ENCODE measurements at regions not wholly inside any gene's neighbourhood (a gene's known extent, or its start where the extent isn't known, plus 50 kb on each side); places are given as distances from the start of the nearest gene placed in this dataset.

DNA sequence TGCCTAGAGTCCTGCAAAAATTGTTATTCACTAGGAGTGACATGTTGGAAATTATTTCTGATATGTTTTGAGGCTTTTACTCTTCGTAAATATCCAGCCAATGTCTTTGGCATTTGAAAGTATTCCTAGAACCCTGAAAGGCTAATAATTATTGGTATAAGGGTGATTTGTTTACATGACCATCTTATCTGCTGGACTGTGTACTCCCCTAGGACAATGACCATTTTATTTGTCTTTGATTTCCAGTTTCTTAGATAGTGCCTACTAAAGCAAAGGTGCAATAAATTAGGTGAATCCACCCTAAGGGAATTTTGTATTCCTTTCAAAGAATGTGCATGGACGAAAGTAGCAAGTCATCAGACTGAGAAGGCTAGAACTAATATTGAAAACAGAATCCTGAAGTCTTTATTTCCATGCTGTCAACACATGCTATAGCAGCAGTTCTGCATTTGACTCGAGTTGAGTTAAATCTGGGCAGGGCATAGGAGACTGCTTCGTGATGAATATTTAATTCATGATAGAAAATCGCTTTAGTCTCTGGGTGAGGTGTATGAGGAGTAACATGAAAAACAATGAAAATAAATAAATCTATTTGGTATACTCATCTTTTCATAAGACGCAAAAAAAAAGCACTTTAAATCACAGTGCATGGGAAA is 235.7 kb downstream of the GPD2 start:
- H3K36me3 Mint-ChIP-seq (ENCODE audit: low read depth), result no peaks in the 10 kb centered on the region
- 0 out of 2 replicates have a peak, but pooled peaks cover 7% of the 10 kb centered on the region for H3K9me3 Mint-ChIP-seq
- no peak for DNase-seq
- H3K27me3 Mint-ChIP-seq (ENCODE audit: insufficient read depth), result no peaks in the 10 kb centered on the region; the same call in 1 of the 2 replicates
- TF ChIP-seq CTCF (IDR thresholded peaks at IDR 0.05), result no peak
- H3K4me3 Mint-ChIP-seq, result no peak overlapping the region
- no peaks in the 10 kb centered on the region for H3K4me1 Mint-ChIP-seq (ENCODE audit: low read depth)
- no peak overlapping the region for H3K27ac Mint-ChIP-seq

- Mint-ChIP-seq H3K27me3 (ENCODE audit: insufficient read depth) (no peaks in the 10 kb centered on the region; the same call in 1 of the 2 replicates), H3K36me3 (ENCODE audit: low read depth) (no peaks in the 10 kb centered on the region), H3K27ac (no peak overlapping the region), H3K4me3 (no peak overlapping the region), H3K4me1 (ENCODE audit: low read depth) (no peaks in the 10 kb centered on the region), H3K9me3 (0 out of 2 replicates have a peak, but pooled peaks cover 7% of the 10 kb centered on the region)
- DNase-seq, result no peak
- TF ChIP-seq CTCF (IDR thresholded peaks at IDR 0.05), result no peak
Observed at GRCh38 chr2:156672556-156673332, 236.6 kb downstream of the GPD2 start.

GRCh38 chr2:156673333-156673615 is 237.1 kb downstream of the GPD2 start:
- H3K4me3 Mint-ChIP-seq, result no peak overlapping the region
- H3K36me3 Mint-ChIP-seq (ENCODE audit: low read depth), result no peaks in the 10 kb centered on the region
- no peak for DNase-seq
- H3K4me1 Mint-ChIP-seq (ENCODE audit: low read depth), result no peaks in the 10 kb centered on the region
- no peak overlapping the region for H3K27ac Mint-ChIP-seq
- 0 out of 2 replicates have a peak, but pooled peaks cover 4% of the 10 kb centered on the region for H3K9me3 Mint-ChIP-seq
- TF ChIP-seq CTCF (IDR thresholded peaks at IDR 0.05), result no peak
- H3K27me3 Mint-ChIP-seq (ENCODE audit: insufficient read depth), result no peaks in the 10 kb centered on the region; the same call in 1 of the 2 replicates

DNA sequence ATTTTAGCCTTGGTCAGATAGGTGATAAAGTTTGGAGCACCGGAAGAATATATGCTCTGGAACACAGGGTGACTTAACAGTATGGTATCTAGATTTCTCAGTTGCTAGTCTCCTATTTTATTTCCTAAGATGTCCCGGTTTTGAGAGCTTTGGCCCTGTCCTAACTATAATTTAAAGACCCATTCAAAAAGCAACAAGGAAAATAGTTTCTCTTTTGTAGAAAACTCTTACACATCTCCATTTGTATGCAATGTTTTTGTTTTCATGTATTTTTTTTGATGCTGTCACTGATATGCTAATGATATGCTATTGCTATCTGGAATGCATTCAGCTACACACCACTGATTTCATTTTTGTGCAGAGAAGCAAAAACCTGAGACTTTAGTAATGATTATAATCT is 237.8 kb downstream of the GPD2 start:
- H3K4me3 Mint-ChIP-seq, result no peak overlapping the region
- no peak overlapping the region for H3K27ac Mint-ChIP-seq
- DNase-seq, result no peak
- no peak for TF ChIP-seq CTCF (IDR thresholded peaks at IDR 0.05)
- no peaks in the 10 kb centered on the region; the same call in 1 of the 2 replicates for H3K27me3 Mint-ChIP-seq (ENCODE audit: insufficient read depth)
- H3K36me3 Mint-ChIP-seq (ENCODE audit: low read depth), result no peaks in the 10 kb centered on the region
- no peaks in the 10 kb centered on the region for H3K9me3 Mint-ChIP-seq
- no peaks in the 10 kb centered on the region for H3K4me1 Mint-ChIP-seq (ENCODE audit: low read depth)

- Mint-ChIP-seq H3K9me3 (no peaks in the 10 kb centered on the region), H3K36me3 (ENCODE audit: low read depth) (no peaks in the 10 kb centered on the region), H3K27me3 (ENCODE audit: insufficient read depth) (no peaks in the 10 kb centered on the region; the same call in 1 of the 2 replicates), H3K4me1 (ENCODE audit: low read depth) (no peaks in the 10 kb centered on the region), H3K27ac (no peak overlapping the region), H3K4me3 (no peak overlapping the region)
- no peak for DNase-seq
- TF ChIP-seq CTCF (IDR thresholded peaks at IDR 0.05), result no peak
Observed at GRCh38 chr2:156675896-156676295, 239.7 kb downstream of the GPD2 start.
